Upper lobe of left lung (tissue), 4 donors: ENCODE measurements at regions not wholly inside any gene's neighbourhood (a gene's known extent, or its start where the extent isn't known, plus 50 kb on each side); places are given as distances from the start of the nearest gene placed in this dataset.

Source experiments
- CTCF ChIP-seq, 6 experiments: fragments of 450-650 bp in 4 of 6; fragments of 200-600 bp in 2 of 6; sonication (generic) in 2 of 6; IDR thresholded peaks; one replicate each; pipeline ENCODE4 v1.5.1; 2016 to 2019; ENCODE audit warnings: antibody characterized with exemption in 6 of 6
- POLR2A ChIP-seq, 4 donors: fragments of 450-650 bp; IDR thresholded peaks; one replicate each; pipeline ENCODE4 v1.5.1; 2016 to 2017; ENCODE audit warnings: antibody characterized with exemption in 4 of 4, mild to moderate bottlenecking in 2 of 4
- POLR2AphosphoS5 ChIP-seq, 2 donors: sonication (generic); formaldehyde crosslinking; IDR thresholded peaks; one replicate each; pipeline ENCODE4 v1.5.1; 2017; ENCODE audit warnings: antibody characterized with exemption in 2 of 2

GRCh38 chr10:100645091-100645490 lies 100.3 kb upstream of the PAX2 start:
- TF ChIP-seq CTCF (IDR thresholded peaks at IDR 0.05) (no peak), POLR2AphosphoS5 (IDR thresholded peaks at IDR 0.05) (no peak), POLR2A (IDR thresholded peaks at IDR 0.05) (no peak)
